Activated CD8-positive, alpha-beta memory T cell treated with anti-CD3 and anti-CD28 coated beads, Interleukin-2, amount 50 U/mL, for 48 hours (primary cell): ENCODE measurements at regions not wholly inside any gene's neighbourhood (a gene's known extent, or its start where the extent isn't known, plus 50 kb on each side); places are given as distances from the start of the nearest gene placed in this dataset.
"Not testable (repeated sequence)": the region's sequence is repeated elsewhere in the genome, so short reads cannot be mapped to it uniquely, and the experiment has no call there.

ENCODE experiments used
- DNase-seq: peaks from one replicate; pipeline ENCODE4 v3.0.0-alpha.2; 2020

- DNase-seq: no peak
Measured at GRCh38 chr18:39454866-39455265, 1889.3 kb upstream of the CELF4 start.

GRCh38 chr18:39453882-39454281 lies 1888.3 kb upstream of the CELF4 start:
- DNase-seq: no peak

GRCh38 chr18:39453356-39453755 lies 1887.8 kb upstream of the CELF4 start:
- DNase-seq: no peak

- no peak for DNase-seq
Measured at GRCh38 chr18:39450958-39451357, 1885.4 kb upstream of the CELF4 start.

GRCh38 chr18:39449566-39449965 lies 1884.0 kb upstream of the CELF4 start:
- no peak for DNase-seq

- DNase-seq: no peak
Measured at GRCh38 chr18:39448942-39449341, 1883.3 kb upstream of the CELF4 start.

- not testable (repeated sequence) for DNase-seq
Measured at GRCh38 chr18:39444957-39445356, 1879.4 kb upstream of the CELF4 start.

- DNase-seq: no peak
Measured at GRCh38 chr18:39441648-39442047, 1876.0 kb upstream of the CELF4 start.

GRCh38 chr18:39435996-39436395 lies 1870.4 kb upstream of the CELF4 start:
- DNase-seq: no peak

GRCh38 chr18:39435209-39435608 lies 1869.6 kb upstream of the CELF4 start:
- DNase-seq: no peak

GRCh38 chr18:39434223-39434920 lies 1868.8 kb upstream of the CELF4 start:
- no peak for DNase-seq

GRCh38 chr18:39425172-39425850 lies 1859.7 kb upstream of the CELF4 start:
- DNase-seq: no peak

GRCh38 chr18:39424261-39424660 lies 1858.7 kb upstream of the CELF4 start:
- no peak for DNase-seq

- DNase-seq: no peak
Measured at GRCh38 chr18:39421276-39421675, 1855.7 kb upstream of the CELF4 start.

- no peak for DNase-seq
Measured at GRCh38 chr18:39419315-39419714, 1853.7 kb upstream of the CELF4 start.

- DNase-seq: no peak
Measured at GRCh38 chr18:39415471-39415870, 1849.9 kb upstream of the CELF4 start.

GRCh38 chr18:39414009-39414700 lies 1848.6 kb upstream of the CELF4 start:
- no peak for DNase-seq

GRCh38 chr18:39406941-39407340 lies 1841.3 kb upstream of the CELF4 start:
- no peak for DNase-seq

- DNase-seq: no peak
Measured at GRCh38 chr18:39403121-39403520, 1837.5 kb upstream of the CELF4 start.

GRCh38 chr18:39399662-39400061 lies 1834.1 kb upstream of the CELF4 start:
- no peak for DNase-seq

- no peak for DNase-seq
Measured at GRCh38 chr18:39396168-39396567, 1830.6 kb upstream of the CELF4 start.

- no peak for DNase-seq
Measured at GRCh38 chr18:39389800-39390379, 1824.3 kb upstream of the CELF4 start.

- no peak for DNase-seq
Measured at GRCh38 chr18:39380866-39381265, 1815.3 kb upstream of the CELF4 start.
